ENCODE measurements at regions not wholly inside any gene's neighbourhood (a gene's known extent, or its start where the extent isn't known, plus 50 kb on each side); places are given as distances from the start of the nearest gene placed in this dataset.
"Not testable (repeated sequence)": the region's sequence is repeated elsewhere in the genome, so short reads cannot be mapped to it uniquely, and the experiment has no call there.

DNA sequence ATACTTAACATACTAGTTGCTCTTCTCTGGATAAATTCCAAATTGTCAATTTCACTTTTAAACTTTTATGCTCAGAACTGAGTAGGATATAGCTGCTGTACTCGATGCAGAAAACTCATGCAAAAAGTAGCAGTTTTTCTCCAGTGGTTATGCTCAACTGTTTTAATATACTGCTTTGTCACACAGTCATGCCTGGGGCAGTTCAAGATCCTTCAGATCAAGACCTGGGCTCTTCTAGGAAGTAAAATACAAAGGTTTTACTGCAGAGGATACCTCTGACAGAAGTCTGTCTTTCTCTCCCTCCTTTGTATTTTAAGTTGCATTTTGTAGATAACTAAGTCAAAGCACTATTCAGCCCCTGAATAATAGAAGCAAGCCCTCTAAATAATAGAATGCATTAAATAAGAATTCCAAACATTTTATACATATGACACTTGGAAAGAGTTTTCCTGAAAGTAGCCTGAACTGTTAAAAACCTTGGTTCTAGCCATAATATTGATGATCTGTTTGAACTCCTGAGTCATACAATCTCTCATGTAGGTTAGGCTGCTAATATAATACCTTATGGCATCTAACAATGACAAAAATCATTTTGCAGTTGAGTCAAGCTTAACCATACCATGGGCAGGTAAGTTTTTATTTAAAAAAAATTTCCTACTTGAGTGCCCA is 183.3 kb upstream of the TRIB2 start:
- DNase-seq = no peak

DNA sequence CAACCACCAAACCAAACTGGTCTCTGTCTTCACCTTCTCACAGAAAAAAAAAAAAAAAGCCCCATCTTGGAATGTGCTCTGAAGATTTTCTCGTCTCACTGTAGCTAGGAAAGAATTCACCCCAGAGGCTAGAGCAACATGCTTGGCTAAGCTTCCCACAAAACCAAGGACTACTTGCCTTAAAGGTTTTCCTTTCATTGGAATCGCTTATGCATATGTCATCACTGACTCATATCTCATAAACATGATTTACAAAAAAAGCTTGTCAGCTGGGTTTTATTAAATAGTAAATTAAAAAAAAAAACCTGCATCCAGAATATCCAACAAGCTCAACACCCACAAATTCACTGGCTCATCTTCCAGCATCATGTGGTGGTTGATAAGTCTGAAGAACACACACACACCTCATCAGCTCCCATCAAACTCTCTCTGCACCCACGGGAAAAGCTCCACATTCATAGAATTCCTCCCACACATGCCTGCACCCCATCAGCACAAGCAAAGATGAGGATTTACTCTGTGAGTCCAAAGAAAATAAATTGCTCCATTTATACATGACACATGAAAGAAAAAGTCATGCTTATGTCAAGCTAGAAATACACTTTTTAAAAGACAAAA is 182.0 kb upstream of the TRIB2 start:
- no peak for DNase-seq

DNA sequence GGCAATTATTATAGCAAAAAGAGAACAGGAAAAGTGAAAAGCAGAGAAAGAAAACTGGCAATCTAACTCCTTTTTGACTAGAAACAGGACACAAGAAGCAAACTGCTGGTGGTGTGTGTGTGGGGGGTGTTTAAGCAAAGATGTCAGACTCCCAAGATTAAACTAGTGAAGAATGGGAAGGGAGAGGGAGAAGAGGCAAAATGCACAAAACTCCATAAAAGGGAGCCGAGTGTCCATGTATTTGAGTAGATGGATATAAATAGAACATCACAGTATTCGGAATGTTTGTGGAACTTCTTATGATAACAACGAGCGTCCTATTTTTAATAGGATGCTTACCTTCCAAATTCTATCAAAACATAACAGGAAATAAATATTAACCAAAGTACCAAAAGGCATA is 179.8 kb upstream of the TRIB2 start:
- no peak for DNase-seq

DNA sequence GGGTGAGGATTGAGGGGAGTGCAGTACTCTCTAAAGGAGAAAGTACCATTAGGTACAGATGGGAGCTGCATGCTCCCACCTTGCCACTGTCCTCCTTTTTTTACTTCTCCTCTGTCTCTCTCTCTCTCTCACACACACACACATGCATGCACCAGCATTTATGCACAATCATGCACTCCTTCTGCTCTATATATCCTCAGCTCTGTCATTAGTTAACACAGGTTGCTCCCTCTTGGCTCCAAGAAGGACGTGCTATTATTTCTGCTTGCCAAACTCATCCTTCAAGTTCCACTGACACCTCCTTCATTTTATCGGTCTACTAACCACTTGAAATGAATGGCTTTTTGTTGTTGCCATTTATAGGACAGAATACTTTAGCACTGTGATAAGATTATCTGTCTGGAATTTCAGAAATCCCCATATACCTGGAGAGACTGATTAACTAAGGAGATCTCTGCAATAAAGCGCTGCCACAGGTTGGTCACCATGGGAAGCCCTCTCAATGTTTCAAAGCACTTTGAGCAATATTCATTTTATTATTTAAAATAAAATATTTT is 178.5 kb upstream of the TRIB2 start:
- DNase-seq = no peak

DNA sequence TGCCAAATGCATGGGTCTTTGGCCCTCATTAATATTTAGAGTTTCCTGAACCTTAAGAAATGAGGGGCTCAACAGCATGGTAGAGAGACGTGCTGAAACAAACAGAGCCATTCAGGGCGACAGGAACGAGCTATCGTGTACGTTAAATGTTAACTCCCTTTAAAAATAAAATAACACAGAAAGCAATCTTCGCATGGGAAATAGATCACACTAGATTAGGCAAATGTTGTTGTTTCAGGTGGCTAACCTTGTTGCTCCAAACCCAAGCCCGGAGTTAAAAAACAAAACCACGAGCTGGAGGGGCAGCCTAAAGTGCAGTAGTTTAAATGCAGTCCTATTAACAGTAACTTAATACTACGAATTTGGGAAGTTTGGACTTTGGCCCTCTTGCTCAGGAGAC is 177.4 kb upstream of the TRIB2 start:
- no peak for DNase-seq

GRCh38 chr2:12539776-12540562 is 176.8 kb upstream of the TRIB2 start:
- DNase-seq = no peak

DNA sequence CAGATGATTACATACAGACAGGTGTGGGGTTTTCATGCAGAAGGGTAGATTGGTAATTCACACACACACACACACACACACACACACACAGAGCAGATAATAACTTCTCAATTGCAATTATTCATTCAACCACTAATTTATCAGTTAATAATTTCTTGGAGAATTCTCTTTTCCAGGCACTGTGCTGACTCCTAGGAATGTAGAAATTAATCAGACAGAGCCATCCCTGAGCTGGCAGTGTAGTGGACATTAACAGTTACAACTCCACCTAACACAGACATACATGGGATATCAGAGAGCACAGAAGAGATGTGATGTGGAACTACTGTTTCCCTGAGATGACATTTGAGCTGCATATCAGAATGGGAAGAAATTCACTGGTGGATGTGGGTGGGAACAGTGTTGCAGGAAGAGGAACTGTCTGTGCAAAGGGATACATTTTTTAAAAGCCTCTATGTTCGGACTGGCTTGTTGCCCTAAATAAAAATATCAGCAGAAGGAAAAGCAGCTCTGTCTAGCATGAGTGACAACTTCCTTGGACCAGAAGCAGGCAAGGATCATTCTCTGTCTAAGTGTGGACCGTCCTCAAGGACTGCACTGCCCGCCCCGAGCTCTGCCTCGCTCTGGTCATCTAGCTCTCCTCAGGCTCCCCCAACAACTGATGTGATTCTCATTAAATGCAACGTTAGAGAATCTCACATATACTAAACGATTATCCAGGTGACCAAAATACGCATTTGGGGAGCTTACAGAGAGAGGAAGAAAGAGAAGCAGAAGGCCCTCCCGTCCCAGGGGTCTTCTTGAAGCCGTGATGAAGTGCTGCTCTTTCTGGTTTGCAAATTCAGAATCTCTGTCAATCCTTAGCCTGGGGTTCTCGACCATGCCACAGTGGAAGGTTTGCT is 173.4 kb upstream of the TRIB2 start:
- no peak for DNase-seq

DNA sequence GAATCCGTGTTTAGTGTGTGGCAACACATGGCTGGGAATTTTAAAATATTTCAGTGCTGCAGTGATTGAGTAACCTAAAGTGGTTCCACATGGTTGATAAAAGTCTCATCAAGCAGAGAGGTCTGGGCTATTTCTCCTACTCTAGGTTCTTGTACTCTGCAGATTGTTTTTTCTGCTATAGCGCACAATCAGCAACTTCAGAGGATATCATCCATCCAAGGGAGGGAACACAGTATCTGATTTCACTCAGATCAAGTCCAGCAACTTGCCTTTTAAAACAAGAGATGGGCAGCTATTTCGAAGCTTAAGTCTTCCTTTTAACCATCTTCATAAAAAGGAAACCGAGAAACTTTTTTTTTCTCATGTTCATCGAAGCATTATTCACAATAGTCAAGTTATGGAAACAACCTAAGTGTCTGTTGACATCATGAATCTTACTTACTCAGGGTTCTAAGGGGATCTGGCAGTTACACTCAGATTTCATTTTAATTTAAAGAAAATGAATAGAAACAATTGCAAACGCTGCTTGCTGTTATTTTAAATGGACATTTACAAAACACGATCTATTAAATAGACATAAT is 172.7 kb upstream of the TRIB2 start:
- DNase-seq = no peak

GRCh38 chr2:12547566-12548170 is 169.1 kb upstream of the TRIB2 start:
- DNase-seq = no peak

DNA sequence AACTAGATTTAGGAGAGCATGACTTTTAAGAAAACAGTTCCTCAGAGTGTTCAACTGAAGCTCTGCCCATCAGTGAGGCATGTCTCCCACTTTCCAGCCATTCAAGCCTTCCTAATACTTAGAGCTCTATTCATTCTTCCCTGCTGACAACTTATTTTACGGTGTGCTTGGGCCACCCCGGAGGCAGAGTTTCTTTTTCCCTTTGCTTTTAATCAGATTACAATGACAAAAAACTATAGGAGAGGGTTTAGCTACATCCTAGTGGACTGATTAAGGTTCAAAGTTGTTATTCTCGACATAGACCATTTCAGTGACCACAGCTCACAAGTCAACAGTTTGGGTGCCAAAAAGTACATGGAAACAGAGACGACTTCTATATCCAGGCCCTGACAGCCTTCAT is 167.8 kb upstream of the TRIB2 start:
- DNase-seq = no peak

DNA sequence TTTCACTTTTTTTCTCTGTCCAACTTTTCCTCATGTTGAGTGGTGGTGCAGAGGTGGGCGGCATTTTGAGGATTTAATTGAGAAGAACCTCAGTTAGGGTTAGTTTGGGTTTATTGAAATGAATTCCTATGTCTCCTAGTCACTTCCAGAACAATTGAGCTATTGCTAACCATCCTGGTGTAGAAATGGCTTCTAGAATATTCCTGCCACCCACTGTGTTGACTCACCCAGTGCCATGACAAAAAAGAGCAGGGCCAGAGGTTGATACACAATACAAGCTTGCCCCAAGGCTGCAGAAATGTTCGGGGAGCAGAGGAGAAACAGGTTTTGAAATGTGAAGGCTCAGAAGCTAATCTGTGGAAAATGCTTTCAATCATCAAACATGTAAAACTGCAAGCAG is 167.1 kb upstream of the TRIB2 start:
- no peak for DNase-seq

- DNase-seq = no peak
Observed at GRCh38 chr2:12552092-12552491, 164.6 kb upstream of the TRIB2 start.

- no peak for DNase-seq
Observed at GRCh38 chr2:12554224-12555011, 162.3 kb upstream of the TRIB2 start.

- DNase-seq = peak; percentile 20
Observed at GRCh38 chr2:12555012-12555645, 161.6 kb upstream of the TRIB2 start.

DNA sequence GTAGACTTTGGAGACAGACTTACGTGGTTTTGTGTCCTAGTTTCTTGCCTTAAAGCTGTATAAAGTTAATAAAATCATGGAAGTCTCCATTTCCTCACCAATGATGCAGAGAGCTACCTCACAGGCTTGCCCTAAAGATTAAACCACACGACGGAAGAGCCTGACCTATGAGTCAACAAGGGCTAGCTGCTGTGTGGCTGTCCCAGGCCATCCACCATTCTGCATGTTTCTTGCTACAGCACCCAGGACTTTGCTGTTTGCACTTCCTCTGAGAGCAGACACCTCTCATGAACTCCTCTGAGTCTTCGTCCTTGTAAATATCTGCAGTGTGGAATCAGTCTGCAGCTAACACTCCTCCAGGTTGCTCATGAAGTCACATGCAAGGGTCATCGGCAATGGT is 160.0 kb upstream of the TRIB2 start:
- peak; percentile 13 for DNase-seq

DNA sequence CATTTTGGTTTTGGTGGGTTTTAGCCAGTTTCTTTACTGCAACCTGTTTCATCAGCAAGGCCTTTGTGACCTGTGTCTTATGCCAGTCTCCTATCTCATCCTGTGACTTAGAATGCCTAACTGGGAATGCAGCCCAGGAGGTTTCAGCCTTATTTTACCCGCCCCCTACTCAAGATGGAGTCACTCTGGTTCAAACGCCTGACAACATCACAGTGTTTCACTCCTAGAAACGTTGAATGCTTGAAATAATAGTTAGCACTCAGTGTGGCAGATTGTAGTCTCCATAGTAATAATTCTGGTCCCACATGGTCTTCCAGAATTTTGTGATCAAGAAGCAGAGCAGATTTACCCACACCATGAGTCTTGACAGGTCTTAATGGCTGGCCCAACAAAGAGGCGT is 159.0 kb upstream of the TRIB2 start:
- DNase-seq = no peak

- DNase-seq = no peak
Observed at GRCh38 chr2:12558519-12558918, 158.2 kb upstream of the TRIB2 start.

DNA sequence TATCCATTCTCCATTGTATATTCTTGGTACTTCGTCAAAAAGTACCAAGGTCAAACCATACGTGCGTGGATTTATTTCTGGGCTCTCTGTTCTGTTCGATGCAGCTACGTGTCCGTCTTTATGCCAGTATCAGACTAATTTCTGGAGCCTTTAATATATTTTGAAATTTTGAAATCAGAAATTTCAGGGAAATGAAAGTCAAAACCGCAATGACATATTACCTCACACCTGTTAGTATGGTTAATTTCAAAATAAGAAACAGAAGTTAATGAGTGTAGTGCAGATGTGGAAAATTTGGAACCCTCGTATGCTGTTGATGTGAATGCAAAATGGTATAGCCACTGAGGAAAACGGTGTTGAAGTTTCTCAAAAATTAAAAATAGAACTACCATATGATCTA is 156.1 kb upstream of the TRIB2 start:
- DNase-seq = no peak

GRCh38 chr2:12567411-12567810 is 149.3 kb upstream of the TRIB2 start:
- no peak for DNase-seq

DNA sequence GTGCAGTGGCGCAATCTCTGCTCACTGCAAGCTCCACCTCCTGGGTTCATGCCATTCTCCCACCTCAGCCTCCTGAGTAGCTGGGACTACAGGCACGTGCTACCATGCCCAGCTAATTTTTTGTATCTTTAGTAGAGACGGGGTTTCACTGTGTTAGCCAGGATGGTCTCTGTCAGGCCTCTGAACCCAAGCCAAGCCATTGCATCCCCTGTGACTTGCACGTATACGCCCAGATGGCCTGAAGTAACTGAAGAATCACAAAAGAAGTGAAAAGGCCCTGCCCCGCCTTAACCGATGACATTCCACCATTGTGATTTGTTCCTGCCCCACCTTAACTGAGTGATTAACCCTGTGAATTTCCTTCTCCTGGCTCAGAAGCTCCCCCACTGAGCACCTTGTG is 147.2 kb upstream of the TRIB2 start:
- DNase-seq = not testable (repeated sequence)

GRCh38 chr2:12569929-12570328 is 146.8 kb upstream of the TRIB2 start:
- not testable (repeated sequence) for DNase-seq
